NCI-H128 (cell line): ENCODE measurements at regions not wholly inside any gene's neighbourhood (a gene's known extent, or its start where the extent isn't known, plus 50 kb on each side); places are given as distances from the start of the nearest gene placed in this dataset.
"Not testable (repeated sequence)": the region's sequence is repeated elsewhere in the genome, so short reads cannot be mapped to it uniquely, and the experiment has no call there.

Source experiments
- DNase-seq: peaks from one replicate; lab custom pipeline; 2025; ENCODE audit not compliant: unreplicated experiment; lab: John Stamatoyannopoulos, UW

DNA sequence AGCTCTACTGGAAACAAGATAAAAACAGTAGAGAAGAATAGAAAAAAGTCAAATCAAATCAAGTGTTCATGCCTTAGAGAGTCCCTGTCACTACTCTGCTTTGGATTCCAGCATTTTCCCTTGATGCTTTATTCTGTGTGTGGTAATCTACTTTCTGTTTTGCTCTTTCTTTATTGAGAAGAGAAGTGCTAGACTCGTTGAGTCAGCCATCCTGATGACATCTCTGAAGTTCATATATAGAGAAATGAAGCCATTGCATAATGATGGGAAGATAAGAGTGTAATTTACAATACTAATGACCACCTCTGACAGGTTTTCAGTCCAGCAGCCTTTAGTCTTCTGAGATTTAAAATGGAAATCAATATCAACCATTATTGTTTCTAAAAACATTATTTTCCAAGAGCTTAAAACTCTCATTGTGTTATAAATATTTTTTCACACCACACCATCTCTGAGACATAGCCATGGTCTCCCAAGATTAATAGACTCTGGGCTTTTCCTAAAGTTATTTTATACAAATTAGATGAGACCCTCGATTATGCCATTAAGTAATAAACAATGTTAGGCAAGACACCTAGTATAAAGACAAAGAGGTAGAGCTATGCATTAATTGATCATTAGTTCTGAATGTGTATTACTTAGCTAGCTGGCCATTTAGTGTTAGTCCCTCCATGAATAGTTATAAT lies 679.0 kb upstream of the ACVR2A start:
- no peak for DNase-seq

DNA sequence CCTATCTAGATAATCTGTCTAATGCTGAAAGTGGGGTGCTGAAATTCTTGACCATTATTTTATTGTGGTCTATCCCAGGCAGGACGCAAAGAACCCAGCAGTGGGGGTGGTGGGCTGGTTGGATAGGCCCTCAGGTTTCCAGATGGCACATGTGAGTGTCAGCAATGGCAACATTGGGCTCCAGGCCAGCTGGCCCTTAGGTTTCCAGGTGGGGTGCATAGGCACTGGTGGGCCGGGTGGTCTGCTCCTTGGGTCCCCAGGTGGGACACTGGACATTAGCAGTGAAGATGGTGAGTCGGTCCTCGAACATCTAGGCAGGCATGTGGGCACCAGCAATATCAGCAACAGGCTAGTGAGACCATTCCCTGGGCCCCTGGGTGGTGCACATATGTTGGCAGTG lies 680.3 kb upstream of the ACVR2A start:
- no peak for DNase-seq

DNA sequence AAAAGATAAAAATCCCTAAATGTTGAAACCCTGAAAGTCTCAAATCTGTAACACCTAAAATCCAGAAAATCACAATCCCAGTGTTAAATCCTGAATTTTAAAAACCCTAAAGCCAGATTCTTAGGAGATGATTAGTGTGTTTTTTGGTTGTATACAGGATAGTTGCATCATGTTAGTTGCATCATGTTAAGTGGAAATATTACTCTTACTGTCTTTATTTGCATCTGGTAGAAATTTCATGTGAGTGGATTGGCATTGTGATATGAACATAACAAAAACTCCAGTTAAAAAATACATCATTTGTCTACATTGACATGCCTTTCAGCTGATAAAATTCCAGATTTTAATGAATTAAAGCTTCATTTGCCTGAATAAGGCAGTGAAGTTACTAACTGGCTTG lies 683.1 kb upstream of the ACVR2A start:
- no peak for DNase-seq

DNA sequence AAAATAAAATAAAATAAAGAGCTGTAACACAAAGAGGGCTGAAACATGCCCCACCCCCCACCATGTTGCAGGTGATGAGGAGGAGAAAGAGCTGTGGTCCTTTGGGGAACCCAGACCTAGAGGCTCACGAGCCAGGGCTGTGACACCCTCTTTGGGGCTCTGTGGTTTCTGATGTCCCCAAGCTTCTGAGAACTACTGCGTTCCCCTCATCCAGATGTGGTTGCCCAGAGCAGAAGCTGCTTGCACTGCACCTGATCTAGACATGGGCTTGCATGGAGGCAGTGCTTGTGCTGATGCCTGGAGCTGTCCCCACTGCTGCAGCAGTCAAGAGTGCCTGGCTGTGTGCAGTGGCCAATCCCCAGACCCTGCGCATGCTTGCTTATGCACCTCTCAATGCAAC lies 687.9 kb upstream of the ACVR2A start:
- no peak for DNase-seq

DNA sequence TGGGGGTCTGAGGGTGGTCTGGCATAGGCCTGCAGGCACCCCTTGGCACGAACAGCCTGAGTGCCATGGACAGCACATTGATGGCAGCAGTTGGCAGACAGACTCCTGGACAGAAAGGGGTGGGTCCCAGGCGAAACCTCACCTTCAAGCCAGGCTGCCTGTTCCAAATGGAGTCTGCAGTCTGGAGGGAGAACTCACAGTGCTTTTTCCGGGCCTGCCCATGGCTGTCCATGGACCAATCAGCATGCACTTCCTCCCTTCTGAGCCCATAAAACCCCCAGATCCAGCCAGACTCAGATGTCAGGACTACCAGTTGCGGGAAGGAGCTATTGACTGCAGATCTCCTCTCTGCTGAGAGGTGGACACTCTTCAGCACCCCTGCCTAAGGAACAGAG lies 694.6 kb upstream of the ACVR2A start:
- no peak for DNase-seq

DNA sequence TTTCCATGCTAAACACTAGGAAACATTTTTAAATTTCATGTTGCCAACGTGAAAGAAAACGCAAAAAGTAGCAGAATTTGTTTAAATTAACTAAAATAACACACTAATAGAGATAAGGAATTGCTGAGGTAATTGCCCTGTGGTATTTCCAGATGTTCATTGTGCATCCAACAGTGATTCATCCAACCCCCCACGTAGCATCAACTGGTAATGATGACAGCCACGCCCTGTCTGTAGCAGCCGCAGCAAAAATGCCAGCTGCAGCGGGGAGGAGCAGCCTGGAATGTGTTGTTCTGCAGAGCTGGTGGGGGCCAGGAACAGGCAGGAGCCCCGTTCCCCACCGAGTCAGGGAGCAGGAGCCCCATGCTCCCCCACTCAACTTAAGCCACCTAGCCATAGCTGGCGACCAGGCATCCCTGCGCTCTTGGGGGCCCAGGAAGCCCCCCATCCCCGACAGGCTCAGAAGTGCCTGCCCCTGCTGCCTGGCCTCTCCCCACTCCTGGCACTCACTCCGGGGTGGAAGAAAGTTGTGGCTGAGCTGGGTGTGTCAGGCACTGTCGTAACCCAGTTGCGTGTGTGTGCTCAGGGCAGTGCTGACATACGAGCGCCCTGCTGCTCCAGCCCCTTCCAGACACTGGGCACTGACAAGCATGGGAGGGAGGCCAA lies 695.1 kb upstream of the ACVR2A start:
- no peak for DNase-seq

DNA sequence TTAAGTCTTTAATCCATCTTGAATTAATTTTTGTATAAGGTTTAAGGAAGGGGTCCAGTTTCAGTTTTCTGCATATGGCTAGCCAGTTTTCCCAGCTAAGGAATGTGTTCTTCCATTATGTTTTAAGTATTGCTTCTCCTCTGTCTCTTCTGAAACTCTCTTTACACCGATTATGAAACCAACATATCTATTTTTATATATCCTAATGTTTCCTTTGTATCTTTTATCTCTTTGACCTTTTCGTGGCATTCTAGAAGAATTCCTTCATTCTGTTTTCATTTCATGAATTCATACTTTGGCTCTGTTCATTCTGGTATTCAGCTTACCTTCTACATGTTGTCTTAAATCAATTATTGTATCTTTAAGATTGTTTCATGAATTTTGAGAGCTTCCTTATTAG lies 697.0 kb upstream of the ACVR2A start:
- no peak for DNase-seq

DNA sequence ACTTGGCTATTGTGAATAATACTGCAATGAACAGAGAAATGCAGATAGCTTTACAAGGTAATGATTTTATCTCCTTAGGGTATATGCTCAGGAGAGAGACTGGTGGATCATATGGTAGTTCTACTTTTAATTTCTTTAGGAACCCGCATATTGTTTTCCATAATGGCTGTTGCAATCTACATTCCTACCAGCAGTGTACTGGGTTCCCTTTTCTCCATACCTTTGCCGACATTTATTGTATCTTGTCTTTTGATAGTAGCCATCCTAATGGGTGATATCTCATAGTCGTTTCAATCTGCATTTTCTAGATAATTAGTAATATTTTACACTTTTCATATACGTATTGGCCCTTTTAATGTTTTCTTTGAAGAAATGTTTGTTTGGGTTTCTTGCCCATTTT lies 702.9 kb upstream of the ACVR2A start:
- no peak for DNase-seq

DNA sequence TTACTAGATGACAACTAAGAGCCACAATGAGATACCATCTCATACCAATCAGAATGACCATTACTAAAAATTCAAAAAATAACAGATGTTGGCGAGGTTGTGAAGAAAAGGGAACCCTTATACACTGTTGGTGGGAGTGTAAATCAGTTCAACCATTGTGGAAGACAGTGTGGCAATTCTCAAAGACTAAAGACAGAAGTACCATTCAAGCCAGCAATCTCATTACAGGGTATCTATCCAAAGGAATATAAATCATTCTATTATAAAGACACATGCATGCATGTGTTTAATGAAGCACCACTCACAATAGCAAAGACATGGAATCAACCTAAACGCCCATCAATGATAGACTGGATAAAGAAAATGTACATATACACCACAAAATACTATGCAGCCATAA lies 705.1 kb upstream of the ACVR2A start:
- not testable (repeated sequence) for DNase-seq

DNA sequence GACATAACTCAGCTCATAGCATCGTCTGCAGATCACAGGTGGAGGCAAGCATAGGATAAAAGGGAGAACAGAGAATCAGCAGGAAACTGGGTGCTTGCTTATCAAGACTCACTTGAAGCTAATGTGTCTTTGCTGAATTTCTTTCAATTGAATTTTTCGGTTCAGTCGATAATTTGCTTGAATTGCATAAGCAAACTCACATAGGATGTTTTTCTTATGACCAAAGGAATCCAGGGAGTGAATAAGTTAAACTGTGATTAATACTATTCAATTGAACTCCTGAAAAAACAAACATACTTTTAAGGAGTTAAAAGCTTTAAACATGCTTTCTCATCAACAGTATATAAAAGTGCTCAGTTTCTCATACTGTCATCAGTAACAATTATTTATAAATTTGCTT lies 707.1 kb upstream of the ACVR2A start:
- DNase-seq = no peak

DNA sequence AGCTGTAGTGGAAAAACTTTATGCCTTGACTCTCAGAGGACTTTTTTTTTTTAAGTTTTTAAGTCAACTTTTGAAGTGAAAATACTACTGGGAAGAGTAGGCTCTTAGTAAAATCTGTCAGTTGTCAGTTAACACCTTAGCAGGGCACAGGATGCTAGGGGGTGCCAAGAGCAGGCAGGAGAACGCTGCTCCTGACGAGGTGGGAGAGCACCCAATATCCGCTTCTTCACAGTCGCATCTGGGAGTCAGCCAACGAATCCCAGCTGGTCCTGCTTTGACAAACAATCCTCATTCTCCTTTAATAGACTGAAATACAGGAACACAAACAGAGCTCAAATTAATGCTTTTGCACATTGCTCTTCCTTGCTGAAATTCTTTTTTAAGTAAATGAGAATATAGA lies 709.5 kb upstream of the ACVR2A start:
- no peak for DNase-seq

DNA sequence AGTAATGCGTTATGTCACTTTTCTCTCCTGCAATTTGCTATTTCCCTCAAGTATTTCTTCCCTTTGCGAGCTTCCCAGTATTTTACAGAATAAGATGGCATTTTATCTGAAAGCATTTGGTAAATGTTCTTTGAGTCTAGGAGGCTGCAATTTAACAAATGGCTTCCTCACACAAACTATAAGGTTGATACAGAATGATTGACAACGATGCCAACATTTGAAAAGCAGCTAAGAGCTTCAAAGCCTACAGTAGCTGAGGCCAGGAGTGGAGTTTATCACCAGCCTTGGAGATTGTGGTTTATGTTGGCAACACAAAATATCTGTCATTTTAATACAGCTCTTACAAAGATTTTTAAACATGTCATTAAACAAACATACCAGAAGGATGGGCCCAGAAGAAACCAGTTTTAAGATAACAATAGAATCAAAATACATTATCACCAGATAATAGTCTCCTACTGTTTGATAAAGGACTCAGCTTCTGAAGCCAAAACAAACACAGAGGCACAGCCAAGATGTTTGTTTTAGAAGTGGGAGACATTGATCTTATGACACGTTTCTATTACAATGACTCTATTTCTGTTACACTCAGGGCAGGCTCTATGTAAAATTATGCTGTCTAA lies 711.4 kb upstream of the ACVR2A start:
- DNase-seq = no peak

DNA sequence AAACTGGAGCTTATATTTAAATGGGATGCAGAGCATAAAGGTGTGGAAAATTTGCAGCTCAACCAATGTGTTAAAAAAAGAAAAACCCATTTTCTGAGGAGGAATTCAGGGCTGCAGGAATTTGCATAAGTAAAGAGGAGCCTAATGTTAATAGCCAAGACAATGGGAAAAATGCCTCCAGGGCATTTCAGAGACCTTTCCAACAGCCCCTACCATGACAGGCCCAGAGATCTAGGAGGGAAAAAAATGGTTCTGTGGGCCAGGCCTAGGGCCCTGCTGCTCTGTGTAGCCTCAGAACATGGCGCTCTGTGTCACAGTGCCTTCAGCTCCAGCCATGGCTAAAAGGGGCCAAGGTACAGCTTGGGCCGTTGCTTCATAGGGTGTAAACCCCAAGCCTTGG lies 719.7 kb upstream of the ACVR2A start:
- no peak for DNase-seq

DNA sequence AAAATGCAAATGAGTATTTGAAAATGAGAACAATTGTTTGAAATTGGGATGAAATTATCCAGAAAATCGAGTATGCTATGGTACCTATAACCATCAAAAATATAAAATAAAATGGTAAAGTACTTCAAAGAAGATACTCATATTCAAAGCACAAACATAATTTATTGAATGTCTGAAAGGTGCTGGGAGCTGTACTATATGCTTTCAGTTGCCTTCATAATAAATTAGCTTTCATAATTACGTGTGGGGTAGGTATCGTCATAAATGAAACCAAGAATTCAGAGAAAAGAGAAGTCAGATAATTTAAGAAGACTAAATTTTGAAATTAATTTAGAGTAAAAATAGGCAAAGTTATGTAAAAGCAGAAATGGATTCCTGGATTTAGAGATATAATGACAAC lies 721.9 kb upstream of the ACVR2A start:
- DNase-seq = no peak

DNA sequence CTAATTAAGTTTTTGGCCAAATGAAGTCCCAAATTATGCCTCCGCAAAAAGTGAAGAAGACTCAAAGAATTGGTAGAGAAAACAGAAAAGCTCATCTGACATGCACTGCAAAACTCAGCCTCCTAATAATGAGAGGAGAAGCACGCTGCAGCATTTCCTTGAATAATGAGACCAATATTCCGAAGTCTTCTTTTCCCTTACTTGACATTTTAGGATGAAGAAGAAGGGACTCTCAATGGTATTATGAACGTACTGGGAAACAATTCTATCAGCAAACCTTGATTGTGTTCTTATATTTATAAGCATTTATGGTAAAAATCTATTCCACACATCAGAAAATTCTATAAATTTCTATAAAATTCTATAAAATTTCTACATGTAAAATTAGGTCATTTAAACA lies 733.9 kb upstream of the ACVR2A start:
- DNase-seq = no peak

DNA sequence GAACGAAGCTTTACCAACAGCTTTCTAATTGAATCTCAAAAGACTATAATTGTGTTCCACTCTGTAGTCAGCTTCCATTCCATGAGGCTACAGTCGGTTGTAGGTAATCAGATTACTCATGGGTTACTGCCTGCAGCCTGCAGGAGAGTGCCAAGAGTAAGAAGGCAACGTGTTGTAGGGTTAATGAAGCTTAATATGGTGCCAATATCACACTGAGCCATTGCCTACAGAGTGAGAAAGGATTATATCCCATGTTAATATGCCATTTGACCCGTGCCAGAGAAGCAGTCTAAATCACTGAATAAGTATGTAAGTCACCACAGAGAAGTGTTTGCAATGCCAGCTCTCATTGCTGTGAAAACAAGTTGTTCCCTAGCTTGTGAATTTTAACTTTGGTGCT lies 734.5 kb upstream of the ACVR2A start:
- DNase-seq = no peak

DNA sequence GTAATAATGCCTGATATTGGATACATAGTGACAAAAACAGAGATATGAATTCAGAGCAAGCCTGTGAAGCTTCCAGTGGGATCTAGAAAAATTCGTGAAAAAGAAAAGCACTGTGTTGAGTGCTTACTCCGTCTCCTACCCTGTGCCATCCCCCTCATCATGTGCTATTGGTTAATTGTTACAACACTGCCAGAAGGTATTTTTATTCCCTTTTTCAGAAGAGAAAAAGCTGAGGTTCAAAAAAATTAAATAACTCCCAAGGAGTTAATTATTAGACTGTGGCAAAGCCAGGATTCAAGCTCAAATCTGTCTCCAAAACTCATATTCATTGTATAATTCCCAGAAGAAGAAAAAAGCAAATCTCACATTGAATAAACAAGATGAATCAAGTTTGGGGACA lies 735.5 kb upstream of the ACVR2A start:
- DNase-seq = no peak

DNA sequence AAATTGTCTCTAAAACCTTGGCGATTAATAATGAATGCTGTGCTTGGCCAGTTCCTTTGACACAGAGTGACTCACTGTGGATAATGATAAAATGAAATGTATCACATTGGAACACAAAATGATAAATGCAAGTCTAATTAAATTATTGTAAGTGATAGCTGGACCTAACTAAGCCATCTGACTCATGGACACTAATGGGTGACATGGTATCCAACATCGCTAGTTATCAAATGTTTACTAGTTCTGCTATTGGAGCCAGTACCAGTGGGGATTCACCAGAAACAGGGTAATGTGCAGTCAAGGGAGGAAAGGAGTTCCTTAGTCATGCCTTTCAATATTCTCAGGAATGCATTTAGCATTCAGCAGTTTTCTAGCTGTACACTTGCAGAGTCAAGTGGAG lies 736.3 kb upstream of the ACVR2A start:
- DNase-seq = no peak

DNA sequence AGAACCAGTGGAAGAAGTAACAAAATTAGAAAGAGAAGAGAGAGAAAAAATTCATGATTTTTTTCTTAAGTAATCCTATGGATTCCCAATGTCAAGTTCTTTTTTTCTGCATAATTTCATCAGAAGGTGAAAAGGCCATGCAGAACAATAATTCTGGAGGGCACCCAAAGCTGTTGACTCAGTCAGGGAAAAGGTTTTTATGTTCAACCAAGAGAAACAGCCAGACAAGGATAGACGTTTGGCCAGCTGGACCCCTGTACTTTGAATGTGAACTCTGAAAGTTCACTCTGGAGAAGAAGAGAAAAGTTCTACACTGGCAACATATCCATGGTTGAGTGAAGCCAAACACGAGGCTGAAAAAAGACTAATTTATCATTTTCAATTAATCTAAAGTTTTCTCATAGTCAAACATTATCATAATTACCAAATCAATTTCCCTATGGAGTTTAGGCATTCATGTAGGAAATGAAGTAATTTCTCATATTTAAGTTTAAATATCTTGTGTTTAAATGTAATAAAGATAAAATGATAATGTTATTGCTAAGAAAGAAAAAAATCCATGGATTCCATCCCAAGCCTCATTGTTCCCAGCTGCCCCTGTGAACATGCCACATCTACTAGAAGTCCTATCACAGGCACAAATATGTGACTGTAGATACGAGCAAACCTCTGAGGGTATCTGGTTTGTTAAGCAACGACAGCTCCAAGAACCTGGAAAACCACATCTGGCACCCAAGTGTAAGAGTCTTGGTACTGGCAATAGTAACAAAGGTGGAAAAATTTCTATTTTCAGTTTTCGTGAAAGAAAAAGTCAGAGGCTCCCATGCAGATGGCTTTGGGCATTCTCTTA lies 742.7 kb upstream of the ACVR2A start:
- no peak for DNase-seq

DNA sequence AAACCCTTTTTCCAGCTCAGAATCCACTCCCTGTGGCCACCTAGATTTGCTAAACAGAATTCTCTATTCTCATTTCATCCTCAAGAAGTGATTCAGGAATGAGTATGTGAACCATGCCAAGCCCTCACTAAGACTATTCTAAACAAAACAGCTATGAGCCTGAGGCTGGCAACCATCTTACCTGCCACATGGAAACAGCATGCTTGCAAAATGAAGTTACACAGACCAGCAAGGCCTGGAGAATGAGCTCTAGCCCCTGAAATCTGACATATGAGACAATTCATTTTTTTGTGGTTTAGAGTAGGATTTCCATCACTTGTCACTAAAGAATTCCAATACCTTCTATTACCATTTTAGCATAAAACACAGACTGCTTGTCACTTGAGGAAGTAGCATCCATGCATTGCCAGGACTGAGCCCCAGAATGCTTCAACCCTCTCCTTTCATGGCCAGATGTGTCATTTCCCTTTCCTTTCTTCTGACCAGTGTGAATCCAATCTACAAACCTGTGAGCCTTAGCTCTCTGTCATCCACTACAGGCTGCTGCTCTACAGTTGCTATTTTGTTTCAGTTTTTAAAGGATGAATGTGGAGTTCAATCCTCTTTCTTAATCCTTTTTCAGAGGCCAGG lies 744.3 kb upstream of the ACVR2A start:
- DNase-seq = no peak

DNA sequence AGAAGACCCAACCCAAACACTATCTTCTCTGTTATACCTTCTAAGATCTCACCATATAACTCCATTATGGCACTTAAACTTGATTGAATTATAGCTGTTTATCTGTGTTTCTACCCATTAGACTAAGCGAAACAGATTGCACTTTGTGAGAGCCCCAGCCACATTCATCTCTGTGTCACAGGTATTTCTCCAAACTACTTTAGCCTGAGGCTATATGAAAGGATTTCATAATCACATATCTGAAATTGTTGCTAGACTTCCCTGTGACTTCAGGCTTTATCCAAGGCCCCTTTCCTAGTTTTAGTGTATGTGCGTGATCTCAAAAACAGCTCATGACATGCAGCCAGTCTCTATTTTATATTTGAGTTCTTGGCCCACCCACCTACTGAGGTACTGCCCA lies 745.0 kb upstream of the ACVR2A start:
- no peak for DNase-seq
